Bronchial epithelial cell (primary cell): ENCODE measurements at regions not wholly inside any gene's neighbourhood (a gene's known extent, or its start where the extent isn't known, plus 50 kb on each side); places are given as distances from the start of the nearest gene placed in this dataset.
"Not testable (repeated sequence)": the region's sequence is repeated elsewhere in the genome, so short reads cannot be mapped to it uniquely, and the experiment has no call there.

Source experiments
- DNase-seq: peaks from one replicate; pipeline ENCODE4 v3.0.0-alpha.2; 2010; ENCODE audit warnings: low read depth
- FAIRE-seq: peaks from 2 replicates; lab custom pipeline; 2011; peaks lifted over from hg19 to GRCh38; lab: Jason Lieb, UNC
- H3K27me3 ChIP-seq: 2 replicates; pipeline ENCODE4 v1.5.1; 2011; ENCODE audit warnings: low read length; ENCODE audit not compliant: control insufficient read depth, insufficient read depth
- H3K36me3 ChIP-seq: 2 replicates; pipeline ENCODE4 v1.5.1; 2011; ENCODE audit warnings: low read length; ENCODE audit not compliant: control insufficient read depth, insufficient read depth
- H3K4me3 ChIP-seq: 2 replicates; pipeline ENCODE4 v1.5.1; 2011; ENCODE audit warnings: mild to moderate bottlenecking, low read depth, low read length, control low read depth
- TF ChIP-seq, protein P1 (sequence below): IDR thresholded peaks from 2 replicates; pipeline ENCODE4 v1.5.1; 2011; ENCODE audit warnings: mild to moderate bottlenecking, moderate library complexity, low read length, control low read depth, inconsistent platforms; ENCODE audit not compliant: insufficient read depth, severe bottlenecking

DNA sequence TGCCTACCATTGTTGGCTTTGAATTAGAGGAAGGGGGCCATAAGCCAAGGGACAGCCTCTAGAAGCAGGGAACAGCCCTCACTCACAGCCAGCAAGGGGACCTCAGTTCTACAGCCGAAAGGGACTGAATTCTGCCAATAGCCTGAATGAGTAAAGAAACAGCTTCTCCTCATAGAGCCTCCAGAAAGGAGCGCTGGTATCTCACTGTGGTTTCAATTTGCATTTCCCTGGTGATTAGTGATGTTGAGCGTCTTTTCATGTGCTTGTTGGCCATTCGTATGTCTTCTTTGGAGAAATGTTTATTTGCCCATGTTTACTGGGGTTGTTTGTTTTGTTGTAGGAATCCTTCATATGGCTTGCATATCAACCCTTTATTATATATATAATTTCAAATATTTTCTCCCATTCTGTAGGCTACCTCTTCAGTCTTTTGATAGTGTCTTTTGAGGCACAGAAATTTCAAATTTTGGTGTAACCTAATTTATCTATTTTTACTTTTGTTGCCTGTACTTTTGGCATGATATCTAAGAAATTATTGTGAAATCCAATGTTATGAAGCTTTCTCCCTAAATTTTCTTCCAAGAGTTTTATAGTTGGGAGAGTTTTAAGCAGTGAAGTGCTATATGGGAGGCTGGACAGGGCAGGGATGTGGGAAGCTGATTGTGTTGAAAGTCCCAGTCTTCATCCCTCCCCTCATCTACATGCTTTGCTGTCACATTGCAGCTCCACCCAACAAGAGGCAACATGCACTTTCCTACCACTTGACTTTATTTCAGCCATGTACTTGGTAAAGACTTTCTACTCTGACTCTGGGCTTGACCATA lies 57.1 kb upstream of the GPCPD1 start:
- Histone ChIP-seq H3K36me3 (no peaks in the 10 kb centered on the region), H3K4me3 (no peak overlapping the region), H3K27me3 (no peaks in the 10 kb centered on the region)
- TF ChIP-seq, protein P1, sequence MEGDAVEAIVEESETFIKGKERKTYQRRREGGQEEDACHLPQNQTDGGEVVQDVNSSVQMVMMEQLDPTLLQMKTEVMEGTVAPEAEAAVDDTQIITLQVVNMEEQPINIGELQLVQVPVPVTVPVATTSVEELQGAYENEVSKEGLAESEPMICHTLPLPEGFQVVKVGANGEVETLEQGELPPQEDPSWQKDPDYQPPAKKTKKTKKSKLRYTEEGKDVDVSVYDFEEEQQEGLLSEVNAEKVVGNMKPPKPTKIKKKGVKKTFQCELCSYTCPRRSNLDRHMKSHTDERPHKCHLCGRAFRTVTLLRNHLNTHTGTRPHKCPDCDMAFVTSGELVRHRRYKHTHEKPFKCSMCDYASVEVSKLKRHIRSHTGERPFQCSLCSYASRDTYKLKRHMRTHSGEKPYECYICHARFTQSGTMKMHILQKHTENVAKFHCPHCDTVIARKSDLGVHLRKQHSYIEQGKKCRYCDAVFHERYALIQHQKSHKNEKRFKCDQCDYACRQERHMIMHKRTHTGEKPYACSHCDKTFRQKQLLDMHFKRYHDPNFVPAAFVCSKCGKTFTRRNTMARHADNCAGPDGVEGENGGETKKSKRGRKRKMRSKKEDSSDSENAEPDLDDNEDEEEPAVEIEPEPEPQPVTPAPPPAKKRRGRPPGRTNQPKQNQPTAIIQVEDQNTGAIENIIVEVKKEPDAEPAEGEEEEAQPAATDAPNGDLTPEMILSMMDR = no peak
- no peak for FAIRE-seq
- no peak for DNase-seq

DNA sequence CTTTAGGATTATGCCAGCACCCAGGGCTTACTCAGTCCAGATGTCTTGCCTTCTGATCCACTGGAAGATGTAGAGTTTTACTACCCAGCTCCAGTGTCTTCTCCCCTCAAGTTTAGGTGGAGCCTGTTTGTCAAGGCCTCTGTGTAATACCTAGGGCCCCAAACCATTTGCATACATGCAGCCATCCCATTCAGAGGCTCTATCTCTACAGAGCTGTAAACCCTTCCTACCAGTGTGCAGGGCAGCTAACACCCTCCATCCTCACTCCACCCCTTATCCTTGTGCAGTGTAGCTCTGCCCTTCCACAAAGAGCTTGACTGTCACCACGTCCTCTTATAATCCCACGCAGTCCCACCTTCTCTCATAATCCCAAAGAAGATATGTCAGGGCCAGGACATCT lies 54.6 kb upstream of the GPCPD1 start:
- FAIRE-seq = no peak
- Histone ChIP-seq H3K27me3 (no peaks in the 10 kb centered on the region), H3K36me3 (no peaks in the 10 kb centered on the region), H3K4me3 (no peak overlapping the region)
- TF ChIP-seq, protein P1 = no peak
- DNase-seq = no peak

DNA sequence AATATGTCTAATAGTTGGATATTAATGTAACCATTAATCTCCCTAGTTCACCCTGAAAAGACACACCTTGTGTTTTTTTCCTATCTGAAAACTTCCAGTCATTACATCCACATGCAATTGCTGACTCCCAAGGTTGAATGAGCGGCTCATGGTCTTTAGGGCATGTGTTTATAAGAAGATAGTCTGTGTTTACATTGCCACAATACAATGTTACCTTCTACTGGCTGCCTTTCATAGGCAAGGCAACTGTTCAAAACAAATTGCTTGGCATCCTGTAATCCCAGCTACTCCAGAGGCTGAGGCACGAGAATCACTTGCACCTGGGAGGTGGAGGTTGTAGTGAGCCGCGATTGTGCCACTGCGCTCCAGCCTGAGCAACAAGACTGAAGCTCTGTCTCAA lies 52.6 kb upstream of the GPCPD1 start:
- H3K27me3 ChIP-seq = no peaks in the 10 kb centered on the region
- DNase-seq (no peak), FAIRE-seq (no peak)
- H3K4me3 ChIP-seq = no peak overlapping the region
- no peaks in the 10 kb centered on the region for H3K36me3 ChIP-seq
- TF ChIP-seq, protein P1 = no peak

- Histone ChIP-seq H3K36me3 (no peaks in the 10 kb centered on the region), H3K4me3 (no peak overlapping the region), H3K27me3 (no peaks in the 10 kb centered on the region)
- TF ChIP-seq, protein P1 = no peak
- DNase-seq = no peak
- FAIRE-seq = no peak
Measured at GRCh38 chr20:5662769-5663168, 52.0 kb upstream of the GPCPD1 start.

- not testable (repeated sequence) for H3K4me3 ChIP-seq, H3K36me3 ChIP-seq, FAIRE-seq, H3K27me3 ChIP-seq, DNase-seq
Measured at GRCh38 chr20:5660756-5661155, 50.0 kb upstream of the GPCPD1 start.
